Muscle of leg (tissue), 3 donors: ENCODE measurements at regions not wholly inside any gene's neighbourhood (a gene's known extent, or its start where the extent isn't known, plus 50 kb on each side); places are given as distances from the start of the nearest gene placed in this dataset.
A peak's percentile ranks its signal among the peaks of the same experiment; 100 is the strongest.
"Not testable (repeated sequence)": the region's sequence is repeated elsewhere in the genome, so short reads cannot be mapped to it uniquely, and the experiment has no call there.

ENCODE experiments used
- DNase-seq: peaks from one replicate; pipeline ENCODE4 v3.0.0; 2013
- H3K27ac ChIP-seq: one replicate; pipeline ENCODE4 v1.5.1; 2013; ENCODE audit warnings: mild to moderate bottlenecking, low read length, control low read depth
- H3K27me3 ChIP-seq: one replicate; pipeline ENCODE4 v1.6.1; 2013; ENCODE audit warnings: low read length; ENCODE audit not compliant: control insufficient read depth, insufficient read depth
- H3K36me3 ChIP-seq: one replicate; pipeline ENCODE4 v1.6.1; 2013; ENCODE audit warnings: low read length; ENCODE audit not compliant: control insufficient read depth, insufficient read depth
- H3K4me1 ChIP-seq: one replicate; pipeline ENCODE4 v1.6.1; 2013; ENCODE audit warnings: low read length; ENCODE audit not compliant: control insufficient read depth, insufficient read depth
- H3K4me3 ChIP-seq: one replicate; pipeline ENCODE4 v1.5.1; 2013; ENCODE audit warnings: low read length, control low read depth
- H3K9me3 ChIP-seq: replicated peaks from 2 replicates; pipeline ENCODE4 v1.6.1; 2013; ENCODE audit warnings: low read depth, low read length; ENCODE audit not compliant: control insufficient read depth
- WGBS: methylation state at CpG from one replicate; pipeline ENCODE4 v1.1.5; 2013; ENCODE audit warnings: missing lambda C conversion rate; ENCODE audit not compliant: insufficient coverage; 5-methylcytosine and 5-hydroxymethylcytosine counted together

GRCh38 chr10:62979921-62980320 lies 153.2 kb upstream of the NRBF2 start:
- Histone ChIP-seq H3K9me3 (peaks cover 5% of the 10 kb centered on the region), H3K4me3 (no peak overlapping the region), H3K36me3 (no peaks in the 10 kb centered on the region), H3K4me1 (no peaks in the 10 kb centered on the region), H3K27ac (no peak overlapping the region), H3K27me3 (no peaks in the 10 kb centered on the region)
- DNase-seq = no peak

- Histone ChIP-seq H3K9me3 (peaks cover 5% of the 10 kb centered on the region), H3K36me3 (no peaks in the 10 kb centered on the region), H3K27ac (no peak overlapping the region), H3K4me1 (no peaks in the 10 kb centered on the region), H3K4me3 (no peak overlapping the region), H3K27me3 (no peaks in the 10 kb centered on the region)
- WGBS = no CpG with 5 or more reads among the region's 4 CpGs
- no peak for DNase-seq
Observed at GRCh38 chr10:62978482-62978881, 154.6 kb upstream of the NRBF2 start.

- not testable (repeated sequence) for H3K27me3 ChIP-seq, H3K36me3 ChIP-seq, H3K4me3 ChIP-seq, DNase-seq, H3K9me3 ChIP-seq, H3K4me1 ChIP-seq, H3K27ac ChIP-seq
- WGBS = no CpG with 5 or more reads among the region's 1 CpG
Observed at GRCh38 chr10:62974795-62975194, 158.3 kb upstream of the NRBF2 start.

GRCh38 chr10:62972103-62972502 lies 155.9 kb upstream of the EGR2 start:
- Histone ChIP-seq H3K36me3 (no peaks in the 10 kb centered on the region), H3K4me3 (no peak overlapping the region), H3K9me3 (peaks cover 5% of the 10 kb centered on the region), H3K27ac (no peak overlapping the region), H3K27me3 (no peaks in the 10 kb centered on the region), H3K4me1 (no peaks in the 10 kb centered on the region)
- DNase-seq = no peak

GRCh38 chr10:62964026-62964425 lies 147.9 kb upstream of the EGR2 start:
- H3K4me3 ChIP-seq = no peak overlapping the region
- peaks cover 4% of the 10 kb centered on the region for H3K9me3 ChIP-seq
- H3K27ac ChIP-seq = no peak overlapping the region
- H3K4me1 ChIP-seq = no peaks in the 10 kb centered on the region
- H3K27me3 ChIP-seq = peaks cover 3% of the 10 kb centered on the region
- DNase-seq = no peak
- no peaks in the 10 kb centered on the region for H3K36me3 ChIP-seq
- WGBS = 86% methylated on average over 1 of the region's 4 CpGs

GRCh38 chr10:62961951-62962523 lies 145.9 kb upstream of the EGR2 start:
- no peak overlapping the region for H3K4me3 ChIP-seq
- 10% methylated on average over 2 of the region's 3 CpGs for WGBS
- H3K27me3 ChIP-seq = peaks cover 3% of the 10 kb centered on the region
- peak; percentile 67 for DNase-seq
- no peaks in the 10 kb centered on the region for H3K36me3 ChIP-seq
- peaks cover 4% of the 10 kb centered on the region for H3K9me3 ChIP-seq
- H3K27ac ChIP-seq = no peak overlapping the region
- H3K4me1 ChIP-seq = no peaks in the 10 kb centered on the region

- no peaks in the 10 kb centered on the region for H3K36me3 ChIP-seq
- 100% methylated on average over 1 of the region's 9 CpGs for WGBS
- no peak overlapping the region for H3K27ac ChIP-seq
- H3K9me3 ChIP-seq = peaks cover 4% of the 10 kb centered on the region
- peaks cover 3% of the 10 kb centered on the region for H3K27me3 ChIP-seq
- H3K4me1 ChIP-seq = no peaks in the 10 kb centered on the region
- DNase-seq = no peak
- H3K4me3 ChIP-seq = no peak overlapping the region
Observed at GRCh38 chr10:62960416-62960815, 144.2 kb upstream of the EGR2 start.

- 43% methylated on average over 1 of the region's 5 CpGs for WGBS
- DNase-seq = no peak
- Histone ChIP-seq H3K9me3 (peaks cover 4% of the 10 kb centered on the region), H3K4me1 (no peaks in the 10 kb centered on the region), H3K27ac (no peak overlapping the region), H3K27me3 (peaks cover 3% of the 10 kb centered on the region), H3K4me3 (no peak overlapping the region), H3K36me3 (no peaks in the 10 kb centered on the region)
Observed at GRCh38 chr10:62959553-62959952, 143.4 kb upstream of the EGR2 start.

- no peaks in the 10 kb centered on the region for H3K36me3 ChIP-seq
- H3K9me3 ChIP-seq = peaks cover 4% of the 10 kb centered on the region
- H3K4me1 ChIP-seq = no peaks in the 10 kb centered on the region
- H3K27ac ChIP-seq = no peak overlapping the region
- DNase-seq = no peak
- 30% methylated on average over 1 of the region's 1 CpG for WGBS
- H3K4me3 ChIP-seq = no peak overlapping the region
- H3K27me3 ChIP-seq = peaks cover 3% of the 10 kb centered on the region
Observed at GRCh38 chr10:62958980-62959379, 142.8 kb upstream of the EGR2 start.

GRCh38 chr10:62946278-62946677 lies 130.1 kb upstream of the EGR2 start:
- H3K9me3 ChIP-seq = no peaks in the 10 kb centered on the region
- 68% methylated on average over 3 of the region's 3 CpGs for WGBS

GRCh38 chr10:62939698-62940097 lies 123.5 kb upstream of the EGR2 start:
- no peak overlapping the region for H3K4me3 ChIP-seq
- no peaks in the 10 kb centered on the region for H3K9me3 ChIP-seq
- no peaks in the 10 kb centered on the region for H3K36me3 ChIP-seq
- DNase-seq = no peak
- no peak overlapping the region for H3K27ac ChIP-seq
- H3K4me1 ChIP-seq = no peaks in the 10 kb centered on the region
- H3K27me3 ChIP-seq = no peaks in the 10 kb centered on the region
- WGBS = 100% methylated on average over 1 of the region's 2 CpGs

More at GRCh38 chr10:62946278-62946677, 130.1 kb upstream of the EGR2 start:
- no peaks in the 10 kb centered on the region for H3K27me3 ChIP-seq
- H3K4me3 ChIP-seq = no peak overlapping the region
- no peaks in the 10 kb centered on the region for H3K36me3 ChIP-seq
- DNase-seq = peak; percentile 6
- H3K4me1 ChIP-seq = no peaks in the 10 kb centered on the region
- no peak overlapping the region for H3K27ac ChIP-seq
